ENCODE measurements at regions not wholly inside any gene's neighbourhood (a gene's known extent, or its start where the extent isn't known, plus 50 kb on each side); places are given as distances from the start of the nearest gene placed in this dataset.
"Not testable (repeated sequence)": the region's sequence is repeated elsewhere in the genome, so short reads cannot be mapped to it uniquely, and the experiment has no call there.

DNA sequence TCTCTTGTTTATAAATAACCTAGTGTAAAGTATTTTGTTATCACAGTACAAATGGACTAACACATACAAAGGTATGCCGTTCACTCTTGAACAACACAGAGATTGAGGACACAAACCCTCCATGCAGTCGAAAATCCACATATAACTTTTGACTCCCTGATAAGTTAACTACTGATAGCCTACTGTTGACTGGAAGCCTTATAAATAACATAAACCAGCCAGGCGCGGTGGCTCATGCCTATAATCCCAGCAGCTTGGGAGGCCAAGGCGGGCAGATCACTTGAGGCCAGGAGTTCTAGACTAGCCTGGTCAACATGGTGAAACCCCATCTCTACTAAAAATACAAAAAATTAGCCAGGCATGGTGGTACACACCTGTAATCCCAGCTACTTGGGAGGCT is 290.1 kb upstream of the IGF1R start:
- TF ChIP-seq EZH2 (IDR thresholded peaks at IDR 0.05); POLR2AphosphoS5 (IDR thresholded peaks at IDR 0.05; ENCODE audit: borderline replicate concordance, low read depth, low read length); FOXP2 (optimal IDR thresholded peaks at IDR 0.05; ENCODE audit: control extremely low read depth, extremely low read length, insufficient read depth): not testable (repeated sequence)
